ENCODE measurements at regions not wholly inside any gene's neighbourhood (a gene's known extent, or its start where the extent isn't known, plus 50 kb on each side); places are given as distances from the start of the nearest gene placed in this dataset.
"Not testable (repeated sequence)": the region's sequence is repeated elsewhere in the genome, so short reads cannot be mapped to it uniquely, and the experiment has no call there.

- not testable (repeated sequence) for DNase-seq (ENCODE audit: low spot score)
These were observed 117.0 kb downstream of the CEP44 start for GRCh38 chr4:174400603-174401302.

GRCh38 chr4:174398728-174399127 lies 115.0 kb downstream of the CEP44 start:
- DNase-seq (ENCODE audit: low spot score), result no peak

GRCh38 chr4:174397366-174398155 lies 113.8 kb downstream of the CEP44 start:
- no peak for DNase-seq (ENCODE audit: low spot score)

- no peak for DNase-seq (ENCODE audit: low spot score)
These were observed 112.9 kb downstream of the CEP44 start for GRCh38 chr4:174396599-174397110.

DNA sequence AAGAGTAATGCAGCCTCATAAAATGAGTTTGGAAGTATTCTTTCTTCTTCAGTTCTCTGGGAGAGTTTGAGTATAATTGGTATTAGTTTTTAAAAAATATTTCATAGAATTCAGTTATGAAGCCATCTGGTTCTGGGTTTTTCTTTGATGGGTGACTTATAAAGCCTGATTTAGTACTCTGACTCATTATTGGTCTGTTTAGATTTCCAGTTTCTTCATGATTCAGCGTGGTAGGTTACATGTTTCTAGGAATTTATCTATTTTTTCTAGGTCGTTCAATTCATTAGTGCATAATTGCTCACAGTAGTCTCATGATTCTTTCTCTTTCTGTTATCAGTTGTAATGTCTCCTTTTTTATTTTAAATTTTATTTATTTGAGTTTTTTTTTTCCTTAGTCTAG lies 111.2 kb downstream of the CEP44 start:
- no peak for DNase-seq (ENCODE audit: low spot score)

- no peak for DNase-seq (ENCODE audit: low spot score)
These were observed 105.7 kb downstream of the CEP44 start for GRCh38 chr4:174389439-174389838.

DNA sequence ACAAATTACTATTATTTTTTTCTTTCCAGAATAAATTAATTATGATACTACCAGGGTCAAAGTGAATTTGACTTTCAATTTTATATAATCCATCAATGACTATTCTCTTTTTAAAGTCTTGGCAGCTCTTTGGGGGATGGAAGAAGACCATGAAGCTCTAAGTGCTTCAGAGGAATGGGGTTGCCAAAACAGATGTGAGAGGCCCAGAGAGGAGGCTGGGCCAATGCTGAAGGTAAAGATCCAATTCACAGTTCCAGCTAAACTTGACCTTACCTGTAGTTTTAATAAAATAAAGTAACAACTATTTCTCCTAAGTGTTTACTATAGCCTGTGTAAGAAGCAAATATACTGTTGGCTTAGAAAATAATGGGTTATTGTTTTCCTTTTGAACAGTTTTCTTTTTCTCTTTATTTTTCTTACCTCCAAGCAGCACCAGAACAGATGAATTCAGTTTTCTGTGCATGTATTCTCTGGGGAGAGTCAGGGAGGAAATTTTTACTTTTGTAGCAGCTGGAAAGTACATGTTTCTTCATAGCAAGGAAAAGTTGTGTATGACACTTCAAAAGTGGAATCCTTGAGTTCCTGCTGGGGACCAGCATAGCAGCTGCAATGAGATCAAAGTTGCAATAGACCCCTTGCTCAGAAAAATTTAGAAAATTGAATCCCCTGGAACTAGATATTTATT lies 104.9 kb downstream of the CEP44 start:
- no peak for DNase-seq (ENCODE audit: low spot score)

- no peak for DNase-seq (ENCODE audit: low spot score)
These were observed 104.0 kb downstream of the CEP44 start for GRCh38 chr4:174387721-174388120.

GRCh38 chr4:174387143-174387542 lies 103.4 kb downstream of the CEP44 start:
- DNase-seq (ENCODE audit: low spot score), result no peak

GRCh38 chr4:174383783-174384182 lies 100.1 kb downstream of the CEP44 start:
- DNase-seq (ENCODE audit: low spot score), result no peak

DNA sequence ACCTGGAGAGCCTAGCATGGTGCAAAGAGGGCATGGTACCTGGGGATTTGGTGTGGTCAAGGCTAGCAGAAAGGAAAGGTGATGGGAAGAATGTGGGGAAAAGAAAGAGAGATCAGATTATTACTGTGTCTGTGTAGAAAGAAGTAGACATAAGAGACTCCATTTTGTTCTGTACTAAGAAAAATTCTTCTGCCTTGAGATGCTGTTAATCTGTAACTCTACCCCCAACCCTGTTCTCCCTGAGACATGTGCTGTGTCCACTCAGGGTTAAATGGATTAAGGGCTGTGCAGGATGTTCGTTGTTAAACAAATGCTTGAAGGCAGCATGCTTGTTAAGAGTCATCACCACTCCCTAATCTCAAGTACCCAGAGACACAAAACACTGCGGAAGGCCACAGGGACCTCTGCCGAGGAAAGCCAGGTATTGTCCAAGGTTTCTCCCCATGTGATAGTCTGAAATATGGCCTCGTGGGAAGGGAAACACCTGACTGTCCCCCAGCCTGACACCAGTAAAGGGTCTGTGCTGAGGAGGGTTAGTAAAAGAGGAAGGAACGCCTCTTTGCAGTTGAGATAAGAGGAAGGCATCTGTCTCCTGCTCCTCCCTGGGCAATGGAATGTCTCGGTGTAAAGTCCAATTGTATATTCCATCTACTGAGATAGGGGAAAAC lies 99.4 kb downstream of the CEP44 start:
- not testable (repeated sequence) for DNase-seq (ENCODE audit: low spot score)

Measured in activated CD4-positive, alpha-beta T cell treated with anti-CD3 and anti-CD28 coated beads, Interleukin-2, Interleukin-4, amounts not matched to agents 100 ng/mL and 50 ng/mL, durations not matched to agents 16 hours and 8 hours (primary cell).